ENCODE measurements at regions not wholly inside any gene's neighbourhood (a gene's known extent, or its start where the extent isn't known, plus 50 kb on each side); places are given as distances from the start of the nearest gene placed in this dataset.

DNA sequence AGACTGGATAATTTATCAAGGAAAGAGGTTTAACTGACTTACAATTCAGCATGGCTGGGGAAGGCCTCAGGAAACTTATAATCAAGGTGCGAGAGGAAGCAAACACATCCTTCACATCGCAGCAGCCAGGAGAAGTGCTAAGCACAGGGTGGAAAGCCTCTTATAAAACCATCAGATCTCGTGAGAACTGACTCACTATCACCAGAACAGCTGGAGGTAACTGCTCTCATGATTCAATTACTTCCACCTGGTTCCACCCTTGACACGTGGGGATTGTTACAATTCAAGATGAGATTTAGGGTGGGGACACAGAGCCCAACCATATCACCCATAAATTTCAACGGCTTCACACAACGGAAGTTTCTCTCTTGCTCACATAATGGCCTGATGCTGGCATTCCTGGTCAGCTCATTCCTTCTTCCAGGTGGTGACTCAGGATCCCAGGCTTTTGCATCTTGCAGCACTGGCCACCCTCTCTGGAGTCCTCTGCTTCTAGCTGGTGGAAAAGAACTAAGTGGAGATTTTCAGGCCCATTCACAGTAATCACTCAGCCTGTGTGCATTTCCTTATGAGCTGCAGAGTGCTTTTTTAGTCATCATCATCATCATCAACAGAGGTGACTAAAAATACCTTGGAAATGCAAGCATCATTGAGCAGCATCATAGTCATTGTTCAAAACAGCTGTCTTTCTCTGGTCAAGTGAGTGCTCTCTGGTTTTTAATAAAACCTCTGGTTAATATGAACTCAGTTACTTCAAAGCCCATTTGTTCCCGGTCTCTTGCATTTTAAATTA, 308.1 kb downstream of the SFMBT2 start (continued):
- TF ChIP-seq ZNF416 (CRISPR knock-in tag; IDR thresholded peaks at IDR 0.05) (no peak), ZNF317 (CRISPR knock-in tag; IDR thresholded peaks at IDR 0.05; ENCODE audit: borderline replicate concordance, low read depth) (no peak), TEAD1 (CRISPR knock-in tag; IDR thresholded peaks at IDR 0.05) (no peak), JAZF1 (CRISPR knock-in tag; IDR thresholded peaks at IDR 0.05) (no peak), RELA (CRISPR knock-in tag; IDR thresholded peaks at IDR 0.05; ENCODE audit: borderline replicate concordance) (no peak)
- TF ChIP-seq, protein P1, sequence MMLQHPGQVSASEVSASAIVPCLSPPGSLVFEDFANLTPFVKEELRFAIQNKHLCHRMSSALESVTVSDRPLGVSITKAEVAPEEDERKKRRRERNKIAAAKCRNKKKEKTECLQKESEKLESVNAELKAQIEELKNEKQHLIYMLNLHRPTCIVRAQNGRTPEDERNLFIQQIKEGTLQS (CRISPR knock-in tag; conservative IDR thresholded peaks at IDR 0.05): no peak

- no peaks in the 10 kb centered on the region for H3K27me3 Mint-ChIP-seq (ENCODE audit: low read depth)
- no peak for TF ChIP-seq ATF6 (CRISPR knock-in tag; IDR thresholded peaks at IDR 0.05)
- TF ChIP-seq FOXP4 (CRISPR knock-in tag; IDR thresholded peaks at IDR 0.05): no peak
- no peak for TF ChIP-seq JUN (CRISPR knock-in tag; IDR thresholded peaks at IDR 0.05)
- no peak for TF ChIP-seq ARID4B (CRISPR knock-in tag; IDR thresholded peaks at IDR 0.05; ENCODE audit: borderline replicate concordance)
- TF ChIP-seq RELA (CRISPR knock-in tag; IDR thresholded peaks at IDR 0.05; ENCODE audit: borderline replicate concordance): no peak
- TF ChIP-seq, protein P2, sequence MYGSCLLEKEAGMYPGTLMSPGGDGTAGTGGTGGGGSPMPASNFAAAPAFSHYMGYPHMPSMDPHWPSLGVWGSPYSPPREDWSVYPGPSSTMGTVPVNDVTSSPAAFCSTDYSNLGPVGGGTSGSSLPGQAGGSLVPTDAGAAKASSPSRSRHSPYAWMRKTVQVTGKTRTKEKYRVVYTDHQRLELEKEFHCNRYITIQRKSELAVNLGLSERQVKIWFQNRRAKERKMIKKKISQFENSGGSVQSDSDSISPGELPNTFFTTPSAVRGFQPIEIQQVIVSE (CRISPR knock-in tag; IDR thresholded peaks at IDR 0.05; ENCODE audit: borderline replicate concordance): no peak
- CTCF ChIA-PET: interaction anchor here (1.0 to 2.1 kb wide), 4 partner anchors 16 to 454 kb away, joined by 3 to 9 read pairs (median 5); no protein-coding TSS in a partner anchor
- no peaks in the 10 kb centered on the region for H3K4me1 Mint-ChIP-seq
- no peak overlapping the region for H3K27ac Mint-ChIP-seq
- H3K36me3 Mint-ChIP-seq: no peaks in the 10 kb centered on the region
- POLR2A ChIA-PET: interaction anchor here (0.5 kb wide), 1 partner anchor 182 kb away, joined by 5 read pairs; no protein-coding TSS in a partner anchor
- no peak overlapping the region for H3K4me3 Mint-ChIP-seq
- DNase-seq (ENCODE audit: low spot score) (no peak), ATAC-seq (no peak)
- peaks cover 8% of the 10 kb centered on the region for H3K9me3 Mint-ChIP-seq
Observed at GRCh38 chr10:7102084-7102483, 308.8 kb downstream of the SFMBT2 start.

DNA sequence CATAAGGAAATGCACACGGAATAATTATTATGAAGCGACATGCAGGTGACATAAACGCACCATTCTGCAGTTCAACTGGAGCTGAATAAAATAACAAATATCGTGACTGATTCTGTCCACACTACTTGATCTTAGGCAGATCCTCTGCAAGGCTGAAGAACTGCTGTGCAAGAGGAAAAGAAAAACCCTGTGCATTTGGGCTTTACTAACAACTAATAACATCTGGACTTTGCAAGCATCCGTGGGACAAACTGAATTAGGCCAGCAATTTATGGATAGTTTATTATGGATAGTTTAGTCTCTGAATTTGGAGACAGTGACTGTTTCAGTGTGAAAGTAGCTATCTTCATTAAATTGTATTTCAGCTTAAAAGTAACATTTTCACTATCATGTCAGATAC, 309.4 kb downstream of the SFMBT2 start:
- Mint-ChIP-seq H3K4me3 (no peak overlapping the region), H3K9me3 (peaks cover 7% of the 10 kb centered on the region), H3K27me3 (ENCODE audit: low read depth) (no peaks in the 10 kb centered on the region), H3K27ac (no peak overlapping the region), H3K4me1 (no peaks in the 10 kb centered on the region), H3K36me3 (no peaks in the 10 kb centered on the region)
- CTCF ChIA-PET: interaction anchor here (1.0 to 2.0 kb wide), 3 partner anchors 16 to 454 kb away, joined by 3 to 9 read pairs (median 3); no protein-coding TSS in a partner anchor
- ATAC-seq: no peak
- POLR2A ChIA-PET: no interaction called here
- no peak for DNase-seq (ENCODE audit: low spot score)
- TF ChIP-seq, protein P3, sequence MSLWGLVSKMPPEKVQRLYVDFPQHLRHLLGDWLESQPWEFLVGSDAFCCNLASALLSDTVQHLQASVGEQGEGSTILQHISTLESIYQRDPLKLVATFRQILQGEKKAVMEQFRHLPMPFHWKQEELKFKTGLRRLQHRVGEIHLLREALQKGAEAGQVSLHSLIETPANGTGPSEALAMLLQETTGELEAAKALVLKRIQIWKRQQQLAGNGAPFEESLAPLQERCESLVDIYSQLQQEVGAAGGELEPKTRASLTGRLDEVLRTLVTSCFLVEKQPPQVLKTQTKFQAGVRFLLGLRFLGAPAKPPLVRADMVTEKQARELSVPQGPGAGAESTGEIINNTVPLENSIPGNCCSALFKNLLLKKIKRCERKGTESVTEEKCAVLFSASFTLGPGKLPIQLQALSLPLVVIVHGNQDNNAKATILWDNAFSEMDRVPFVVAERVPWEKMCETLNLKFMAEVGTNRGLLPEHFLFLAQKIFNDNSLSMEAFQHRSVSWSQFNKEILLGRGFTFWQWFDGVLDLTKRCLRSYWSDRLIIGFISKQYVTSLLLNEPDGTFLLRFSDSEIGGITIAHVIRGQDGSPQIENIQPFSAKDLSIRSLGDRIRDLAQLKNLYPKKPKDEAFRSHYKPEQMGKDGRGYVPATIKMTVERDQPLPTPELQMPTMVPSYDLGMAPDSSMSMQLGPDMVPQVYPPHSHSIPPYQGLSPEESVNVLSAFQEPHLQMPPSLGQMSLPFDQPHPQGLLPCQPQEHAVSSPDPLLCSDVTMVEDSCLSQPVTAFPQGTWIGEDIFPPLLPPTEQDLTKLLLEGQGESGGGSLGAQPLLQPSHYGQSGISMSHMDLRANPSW (CRISPR knock-in tag; conservative IDR thresholded peaks at IDR 0.05; ENCODE audit: low read depth): no peak
- TF ChIP-seq FOXP1 (CRISPR knock-in tag; IDR thresholded peaks at IDR 0.05; ENCODE audit: borderline replicate concordance) (no peak), TEAD1 (CRISPR knock-in tag; IDR thresholded peaks at IDR 0.05) (no peak), IRF2 (CRISPR knock-in tag; IDR thresholded peaks at IDR 0.05; ENCODE audit: borderline replicate concordance, low read depth) (no peak), ATF1 (CRISPR knock-in tag; IDR thresholded peaks at IDR 0.05) (no peak), EMX1 (CRISPR knock-in tag; IDR thresholded peaks at IDR 0.05) (no peak), PRRX2 (CRISPR knock-in tag; IDR thresholded peaks at IDR 0.05) (no peak), TCF7 (CRISPR knock-in tag; IDR thresholded peaks at IDR 0.05; ENCODE audit: low read depth) (no peak)
